ENCODE measurements at regions not wholly inside any gene's neighbourhood (a gene's known extent, or its start where the extent isn't known, plus 50 kb on each side); places are given as distances from the start of the nearest gene placed in this dataset.

GRCh38 chr21:24861471-24861870, 745.8 kb downstream of the MRPL39 start:
- TF ChIP-seq EZH2 (IDR thresholded peaks at IDR 0.05; ENCODE audit: low read depth, low read length, severe bottlenecking), result no peak
- TF ChIP-seq RXRA (IDR thresholded peaks at IDR 0.05; ENCODE audit: insufficient read depth, low read depth, low read length), result no peak
- TF ChIP-seq MAX (IDR thresholded peaks at IDR 0.05), result no peak
- TF ChIP-seq POLR2AphosphoS5 (IDR thresholded peaks at IDR 0.05; ENCODE audit: low read depth, low read length), result no peak
- TF ChIP-seq CTCF (IDR thresholded peaks at IDR 0.05; ENCODE audit: control extremely low read depth in 1 of 3, insufficient read depth in 1 of 3, low read depth in 1 of 3, low read length in 3 of 3), result no peak
- TF ChIP-seq TCF12 (IDR thresholded peaks at IDR 0.05; ENCODE audit: low read depth, low read length), result no peak
- TF ChIP-seq FOSL1 (IDR thresholded peaks at IDR 0.05; ENCODE audit: insufficient read depth, low read depth, low read length), result no peak
- TF ChIP-seq SIN3A (conservative IDR thresholded peaks at IDR 0.05 in 1 of 2, IDR thresholded peaks at IDR 0.05 in 1 of 2; ENCODE audit: low read depth in 1 of 2, low read length in 2 of 2), result no peak
- no peak for TF ChIP-seq PHF8 (conservative IDR thresholded peaks at IDR 0.05; ENCODE audit: low read depth, low read length)
- no peak for TF ChIP-seq NANOG (IDR thresholded peaks at IDR 0.05; ENCODE audit: insufficient read depth, low read depth, low read length, poor library complexity, severe bottlenecking)
- TF ChIP-seq RAD21 (IDR thresholded peaks at IDR 0.05 in 1 of 2, conservative IDR thresholded peaks at IDR 0.05 in 1 of 2; ENCODE audit: low read depth in 2 of 2, low read length in 2 of 2), result no peak
- no peak for TF ChIP-seq JUN (IDR thresholded peaks at IDR 0.05; ENCODE audit: low read depth, low read length)
